Transverse colon (tissue), 3 donors: ENCODE measurements at regions not wholly inside any gene's neighbourhood (a gene's known extent, or its start where the extent isn't known, plus 50 kb on each side); places are given as distances from the start of the nearest gene placed in this dataset.

Experiments
- EP300 ChIP-seq: sonication (generic); formaldehyde crosslinking; IDR thresholded peaks from one replicate; pipeline ENCODE4 v1.6.1; 2017; ENCODE audit warnings: antibody characterized with exemption, low read depth
- TF ChIP-seq, protein P1 (sequence below), 5 experiments: fragments of 200-600 bp in 3 of 5; fragments of 450-650 bp in 2 of 5; sonication (generic) in 3 of 5; IDR thresholded peaks; 1 replicate in 2 of 5; 2 replicates in 3 of 5; pipeline ENCODE4 v1.5.1; 2016 to 2017; ENCODE audit warnings: antibody characterized with exemption in 5 of 5, inconsistent platforms in 3 of 5, mild to moderate bottlenecking in 2 of 5, moderate library complexity in 1 of 5

GRCh38 chr15:97712530-97712929 lies 248.0 kb upstream of the ARRDC4 start:
- TF ChIP-seq, protein P1, sequence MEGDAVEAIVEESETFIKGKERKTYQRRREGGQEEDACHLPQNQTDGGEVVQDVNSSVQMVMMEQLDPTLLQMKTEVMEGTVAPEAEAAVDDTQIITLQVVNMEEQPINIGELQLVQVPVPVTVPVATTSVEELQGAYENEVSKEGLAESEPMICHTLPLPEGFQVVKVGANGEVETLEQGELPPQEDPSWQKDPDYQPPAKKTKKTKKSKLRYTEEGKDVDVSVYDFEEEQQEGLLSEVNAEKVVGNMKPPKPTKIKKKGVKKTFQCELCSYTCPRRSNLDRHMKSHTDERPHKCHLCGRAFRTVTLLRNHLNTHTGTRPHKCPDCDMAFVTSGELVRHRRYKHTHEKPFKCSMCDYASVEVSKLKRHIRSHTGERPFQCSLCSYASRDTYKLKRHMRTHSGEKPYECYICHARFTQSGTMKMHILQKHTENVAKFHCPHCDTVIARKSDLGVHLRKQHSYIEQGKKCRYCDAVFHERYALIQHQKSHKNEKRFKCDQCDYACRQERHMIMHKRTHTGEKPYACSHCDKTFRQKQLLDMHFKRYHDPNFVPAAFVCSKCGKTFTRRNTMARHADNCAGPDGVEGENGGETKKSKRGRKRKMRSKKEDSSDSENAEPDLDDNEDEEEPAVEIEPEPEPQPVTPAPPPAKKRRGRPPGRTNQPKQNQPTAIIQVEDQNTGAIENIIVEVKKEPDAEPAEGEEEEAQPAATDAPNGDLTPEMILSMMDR (IDR thresholded peaks at IDR 0.05) = no peak
- TF ChIP-seq EP300 = no peak
